SW480 (cell line): ENCODE measurements at regions not wholly inside any gene's neighbourhood (a gene's known extent, or its start where the extent isn't known, plus 50 kb on each side); places are given as distances from the start of the nearest gene placed in this dataset.

Experiments used
- DNase-seq: peaks from one replicate; pipeline ENCODE4 v3.0.0-alpha.2; 2016; ENCODE audit warnings: low spot score

- DNase-seq, result no peak
Observed at GRCh38 chr9:82495884-82496777, 507.6 kb downstream of the SPATA31D1 start.

GRCh38 chr9:82498541-82499317 lies 510.2 kb downstream of the SPATA31D1 start:
- no peak for DNase-seq

GRCh38 chr9:82499337-82499736 lies 510.8 kb downstream of the SPATA31D1 start:
- DNase-seq, result no peak

GRCh38 chr9:82504620-82505019 lies 516.0 kb downstream of the SPATA31D1 start:
- no peak for DNase-seq

- no peak for DNase-seq
Observed at GRCh38 chr9:82511626-82512025, 523.1 kb downstream of the SPATA31D1 start.

GRCh38 chr9:82512728-82513127 lies 524.2 kb downstream of the SPATA31D1 start:
- DNase-seq, result no peak

- no peak for DNase-seq
Observed at GRCh38 chr9:82513242-82513751, 524.7 kb downstream of the SPATA31D1 start.

- no peak for DNase-seq
Observed at GRCh38 chr9:82513976-82514735, 525.6 kb downstream of the SPATA31D1 start.

GRCh38 chr9:82518868-82519267 lies 530.3 kb downstream of the SPATA31D1 start:
- DNase-seq, result no peak

GRCh38 chr9:82519332-82519731 lies 530.8 kb downstream of the SPATA31D1 start:
- DNase-seq, result no peak

- DNase-seq, result no peak
Observed at GRCh38 chr9:82524407-82524806, 535.8 kb downstream of the SPATA31D1 start.

- DNase-seq, result no peak
Observed at GRCh38 chr9:82526577-82526976, 536.4 kb downstream of the RASEF start.

GRCh38 chr9:82531795-82532194 lies 531.1 kb downstream of the RASEF start:
- DNase-seq, result no peak

GRCh38 chr9:82532504-82533180 lies 530.3 kb downstream of the RASEF start:
- peak; percentile 33 for DNase-seq

- no peak for DNase-seq
Observed at GRCh38 chr9:82535432-82535998, 527.4 kb downstream of the RASEF start.

GRCh38 chr9:82538634-82539033 lies 524.3 kb downstream of the RASEF start:
- no peak for DNase-seq

- DNase-seq, result no peak
Observed at GRCh38 chr9:82539146-82539545, 523.8 kb downstream of the RASEF start.

GRCh38 chr9:82539856-82540579 lies 522.9 kb downstream of the RASEF start:
- DNase-seq, result no peak

- DNase-seq, result no peak
Observed at GRCh38 chr9:82543726-82544125, 519.2 kb downstream of the RASEF start.

GRCh38 chr9:82546136-82546535 lies 516.8 kb downstream of the RASEF start:
- no peak for DNase-seq

- no peak for DNase-seq
Observed at GRCh38 chr9:82547995-82548394, 514.9 kb downstream of the RASEF start.
